AG04450 (cell line): ENCODE measurements at regions not wholly inside any gene's neighbourhood (a gene's known extent, or its start where the extent isn't known, plus 50 kb on each side); places are given as distances from the start of the nearest gene placed in this dataset.

Source experiments
- CTCF ChIA-PET: fragments of 300-600, 350-600 bp; formaldehyde crosslinking; extraction: SDS; loops from one replicate; lab custom pipeline; 2022; ENCODE audit warnings: antibody characterized with exemption, inconsistent platforms; lab: Charles Lee
- POLR2A ChIA-PET: fragments of 350-600 bp; formaldehyde crosslinking; extraction: SDS; loops from one replicate; lab custom pipeline; 2021; ENCODE audit warnings: antibody characterized with exemption, inconsistent platforms; lab: Yijun Ruan, JAX
- DNase-seq: peaks from one replicate; pipeline ENCODE4 v3.0.0-alpha.2; 2011; ENCODE audit warnings: low read depth, low spot score
- H3K27ac ChIP-seq: one replicate; pipeline ENCODE4 v1.5.1; 2012; ENCODE audit warnings: low read depth, low read length, control low read depth
- H3K27me3 ChIP-seq: one replicate; pipeline ENCODE4 v1.6.0; 2012; ENCODE audit warnings: low read length; ENCODE audit not compliant: control insufficient read depth, insufficient read depth
- H3K4me3 ChIP-seq: 2 replicates; pipeline ENCODE4 v1.5.1; 2011; ENCODE audit warnings: mild to moderate bottlenecking, low read depth, low read length, control low read depth
- H3K9me3 ChIP-seq: 2 replicates; pipeline ENCODE4 v1.5.1; 2012; ENCODE audit warnings: low read length; ENCODE audit not compliant: control insufficient read depth, insufficient read depth
- TF ChIP-seq, protein P1 (sequence below): IDR thresholded peaks from 2 replicates; pipeline ENCODE4 v1.5.1; 2011; ENCODE audit warnings: low read depth, low read length, control low read depth, inconsistent platforms

DNA sequence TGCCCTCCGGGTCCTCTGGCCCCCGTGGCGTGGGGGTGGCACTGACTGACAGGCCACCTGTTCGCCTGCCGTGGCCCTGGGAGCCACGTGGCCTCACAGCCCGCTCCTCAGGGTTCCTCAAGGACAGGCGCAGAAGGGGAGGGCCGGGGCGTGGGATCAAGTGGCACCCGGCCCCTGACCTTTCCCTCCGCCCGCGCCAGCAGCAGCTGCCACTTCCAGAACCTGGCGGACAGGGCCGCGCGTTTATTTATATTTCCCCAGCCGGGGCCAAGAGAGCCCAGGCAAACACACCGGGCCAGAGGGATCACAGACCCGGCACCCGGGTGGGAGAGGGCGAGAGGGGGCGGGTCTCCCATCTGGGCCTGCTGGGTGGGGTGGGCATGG lies 92.6 kb downstream of the RFLNA start:
- TF ChIP-seq, protein P1, sequence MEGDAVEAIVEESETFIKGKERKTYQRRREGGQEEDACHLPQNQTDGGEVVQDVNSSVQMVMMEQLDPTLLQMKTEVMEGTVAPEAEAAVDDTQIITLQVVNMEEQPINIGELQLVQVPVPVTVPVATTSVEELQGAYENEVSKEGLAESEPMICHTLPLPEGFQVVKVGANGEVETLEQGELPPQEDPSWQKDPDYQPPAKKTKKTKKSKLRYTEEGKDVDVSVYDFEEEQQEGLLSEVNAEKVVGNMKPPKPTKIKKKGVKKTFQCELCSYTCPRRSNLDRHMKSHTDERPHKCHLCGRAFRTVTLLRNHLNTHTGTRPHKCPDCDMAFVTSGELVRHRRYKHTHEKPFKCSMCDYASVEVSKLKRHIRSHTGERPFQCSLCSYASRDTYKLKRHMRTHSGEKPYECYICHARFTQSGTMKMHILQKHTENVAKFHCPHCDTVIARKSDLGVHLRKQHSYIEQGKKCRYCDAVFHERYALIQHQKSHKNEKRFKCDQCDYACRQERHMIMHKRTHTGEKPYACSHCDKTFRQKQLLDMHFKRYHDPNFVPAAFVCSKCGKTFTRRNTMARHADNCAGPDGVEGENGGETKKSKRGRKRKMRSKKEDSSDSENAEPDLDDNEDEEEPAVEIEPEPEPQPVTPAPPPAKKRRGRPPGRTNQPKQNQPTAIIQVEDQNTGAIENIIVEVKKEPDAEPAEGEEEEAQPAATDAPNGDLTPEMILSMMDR: no peak
- POLR2A ChIA-PET: interaction anchor here (0.7 to 1.2 kb wide), 2 partner anchors 19 to 377 kb away, joined by 3 to 7 read pairs; no protein-coding TSS in a partner anchor
- no peak for DNase-seq
- Histone ChIP-seq H3K4me3 (peak overlapping the region; percentile 85), H3K27ac (peak overlapping the region; percentile 57), H3K9me3 (no peaks in the 10 kb centered on the region; the same call in 1 of the 2 replicates), H3K27me3 (no peaks in the 10 kb centered on the region)
- CTCF ChIA-PET: interaction anchor here (1.5 to 4.2 kb wide), 3 partner anchors 12 to 380 kb away, joined by 3 to 18 read pairs (median 12); no protein-coding TSS in a partner anchor

GRCh38 chr12:124386661-124387527 lies 92.0 kb downstream of the RFLNA start:
- CTCF ChIA-PET: interaction anchor here (1.1 to 3.3 kb wide), 3 partner anchors 13 to 520 kb away, joined by 3 to 12 read pairs (median 5); no protein-coding TSS in a partner anchor
- no peak for DNase-seq
- TF ChIP-seq, protein P1: no peak
- peak overlapping the region; percentile 88 for H3K27ac ChIP-seq
- no peaks in the 10 kb centered on the region for H3K27me3 ChIP-seq
- POLR2A ChIA-PET: interaction anchor here (0.7 to 1.2 kb wide), 4 partner anchors 18 to 378 kb away, joined by 3 to 7 read pairs (median 3); no protein-coding TSS in a partner anchor
- no peaks in the 10 kb centered on the region; the same call in 1 of the 2 replicates for H3K9me3 ChIP-seq
- H3K4me3 ChIP-seq: peak overlapping the region; percentile 85

GRCh38 chr12:124386059-124386458 lies 91.2 kb downstream of the RFLNA start:
- Histone ChIP-seq H3K27me3 (no peaks in the 10 kb centered on the region), H3K27ac (peak overlapping the region; percentile 88), H3K9me3 (no peaks in the 10 kb centered on the region; the same call in 1 of the 2 replicates), H3K4me3 (no peak overlapping the region)
- TF ChIP-seq, protein P1: no peak
- no peak for DNase-seq
- POLR2A ChIA-PET: interaction anchor here (0.7 to 1.2 kb wide), 2 partner anchors 55 to 234 kb away, joined by 3 read pairs; no protein-coding TSS in a partner anchor
- CTCF ChIA-PET: interaction anchor here (1.1 to 3.3 kb wide), 3 partner anchors 13 to 521 kb away, joined by 3 to 12 read pairs (median 5); no protein-coding TSS in a partner anchor

DNA sequence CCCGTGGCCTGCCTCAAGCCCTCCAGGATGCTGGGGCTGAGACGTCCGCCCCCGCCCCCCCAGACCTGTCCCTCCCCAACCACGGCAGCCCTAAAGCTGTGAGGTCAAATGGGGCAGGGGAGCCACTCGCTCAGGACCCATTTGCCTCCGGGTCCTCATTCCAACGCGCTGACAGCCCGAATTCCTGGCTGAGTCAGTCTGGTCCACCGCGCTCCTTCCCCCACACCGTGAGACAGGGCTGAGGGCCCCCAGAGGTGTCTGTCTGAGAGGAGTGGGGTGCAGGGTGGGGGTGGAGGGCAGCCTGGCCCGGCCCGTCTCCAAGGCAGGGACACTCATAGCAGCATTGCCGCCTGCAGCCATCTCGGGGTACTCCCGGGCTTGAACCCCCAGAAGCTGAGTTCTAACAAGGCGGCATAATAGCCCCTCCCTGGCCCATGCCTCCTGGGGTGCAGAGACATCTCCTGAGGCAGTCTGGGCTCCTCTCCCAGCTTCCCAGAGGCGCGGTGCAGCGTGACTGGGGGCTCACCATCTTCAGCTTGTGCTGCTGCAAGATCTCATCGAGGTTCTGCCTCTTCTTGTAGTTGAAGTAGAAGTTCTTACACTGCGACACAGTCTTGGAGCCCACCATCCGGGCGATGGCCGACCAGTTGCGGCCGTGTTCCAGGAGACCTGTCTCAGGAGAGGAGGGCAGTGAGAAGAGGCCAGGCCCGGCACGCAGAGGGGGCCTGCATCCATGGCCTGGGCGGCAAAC lies 90.5 kb downstream of the RFLNA start:
- POLR2A ChIA-PET: interaction anchor here (0.5 to 1.2 kb wide), 4 partner anchors 56 to 389 kb away, joined by 3 to 6 read pairs (median 4); no protein-coding TSS in a partner anchor
- DNase-seq: peak; percentile 61
- H3K9me3 ChIP-seq: no peaks in the 10 kb centered on the region; the same call in 1 of the 2 replicates
- CTCF ChIA-PET: interaction anchor here (0.6 to 3.3 kb wide), 3 partner anchors 14 to 516 kb away, joined by 5 to 12 read pairs (median 6); no protein-coding TSS in a partner anchor
- TF ChIP-seq, protein P1: no peak
- H3K27me3 ChIP-seq: no peaks in the 10 kb centered on the region
- H3K27ac ChIP-seq: peak overlapping the region; percentile 88
- H3K4me3 ChIP-seq: 0 out of 2 replicates have a peak overlapping the region, but pooled peaks have one; percentile 13
